NCI-H2171 (cell line): ENCODE measurements at regions not wholly inside any gene's neighbourhood (a gene's known extent, or its start where the extent isn't known, plus 50 kb on each side); places are given as distances from the start of the nearest gene placed in this dataset.
"Not testable (repeated sequence)": the region's sequence is repeated elsewhere in the genome, so short reads cannot be mapped to it uniquely, and the experiment has no call there.

Experiments
- DNase-seq: peaks from one replicate; lab custom pipeline; 2025; lab: John Stamatoyannopoulos, UW

GRCh38 chr16:29130131-29130711 lies 145.4 kb downstream of the LAT start:
- DNase-seq: not testable (repeated sequence)

- not testable (repeated sequence) for DNase-seq
Observed at GRCh38 chr16:29129458-29130038, 144.7 kb downstream of the LAT start.

GRCh38 chr16:29128732-29129457 lies 144.0 kb downstream of the LAT start:
- not testable (repeated sequence) for DNase-seq

GRCh38 chr16:29127806-29128420 lies 143.1 kb downstream of the LAT start:
- not testable (repeated sequence) for DNase-seq

- no peak for DNase-seq
Observed at GRCh38 chr16:29126616-29127015, 141.8 kb downstream of the LAT start.

GRCh38 chr16:29126057-29126494 lies 141.2 kb downstream of the LAT start:
- no peak for DNase-seq

GRCh38 chr16:29124828-29125227 lies 140.0 kb downstream of the LAT start:
- no peak for DNase-seq

- DNase-seq: not testable (repeated sequence)
Observed at GRCh38 chr16:29124162-29124561, 139.3 kb downstream of the LAT start.

GRCh38 chr16:29120680-29121079 lies 135.8 kb downstream of the LAT start:
- DNase-seq: peak; percentile 39

- not testable (repeated sequence) for DNase-seq
Observed at GRCh38 chr16:29118301-29118957, 133.6 kb downstream of the LAT start.

- DNase-seq: no peak
Observed at GRCh38 chr16:29117631-29118030, 132.8 kb downstream of the LAT start.

GRCh38 chr16:29116980-29117379 lies 132.1 kb downstream of the LAT start:
- no peak for DNase-seq

- not testable (repeated sequence) for DNase-seq
Observed at GRCh38 chr16:29116207-29116606, 131.4 kb downstream of the LAT start.

- not testable (repeated sequence) for DNase-seq
Observed at GRCh38 chr16:29115802-29116141, 130.9 kb downstream of the LAT start.

GRCh38 chr16:29114989-29115801 lies 130.3 kb downstream of the LAT start:
- DNase-seq: peak; percentile 7

GRCh38 chr16:29114574-29114973 lies 129.7 kb downstream of the LAT start:
- no peak for DNase-seq

GRCh38 chr16:29113446-29113845 lies 128.6 kb downstream of the LAT start:
- not testable (repeated sequence) for DNase-seq

- no peak for DNase-seq
Observed at GRCh38 chr16:29112755-29113347, 128.0 kb downstream of the LAT start.

GRCh38 chr16:29111901-29112680 lies 127.2 kb downstream of the LAT start:
- DNase-seq: not testable (repeated sequence)

GRCh38 chr16:29111421-29111820 lies 126.6 kb downstream of the LAT start:
- no peak for DNase-seq
